Nephron (organoid): ENCODE measurements at regions not wholly inside any gene's neighbourhood (a gene's known extent, or its start where the extent isn't known, plus 50 kb on each side); places are given as distances from the start of the nearest gene placed in this dataset.

Experiments used
- H3K27ac Mint-ChIP-seq, 3 experiments: 2 replicates each; pipeline ENCODE4 v1.8.0; 2020; ENCODE audit warnings: mixed read lengths in 3 of 3, mild to moderate bottlenecking in 2 of 3, moderate library complexity in 1 of 3
- H3K27me3 Mint-ChIP-seq: 2 replicates; pipeline ENCODE4 v1.8.0; 2021; ENCODE audit warnings: low read depth, mild to moderate bottlenecking, moderate library complexity, mixed read lengths
- H3K36me3 Mint-ChIP-seq: 2 replicates; pipeline ENCODE4 v1.8.0; 2020; ENCODE audit warnings: low read depth, mixed read lengths
- H3K4me1 Mint-ChIP-seq: 2 replicates; pipeline ENCODE4 v1.8.0; 2020; ENCODE audit warnings: mixed read lengths
- H3K4me3 Mint-ChIP-seq, 3 experiments: 2 replicates each; pipeline ENCODE4 v1.8.0; 2020; ENCODE audit warnings: mild to moderate bottlenecking in 3 of 3, mixed read lengths in 3 of 3, moderate library complexity in 2 of 3
- H3K9me3 Mint-ChIP-seq: 2 replicates; pipeline ENCODE4 v1.8.0; 2020; ENCODE audit warnings: mixed read lengths
- TF ChIP-seq, protein P1 (sequence below), 3 experiments: fragments of 200-600 bp; sonication (generic); IDR thresholded peaks; one replicate each; pipeline ENCODE4 v1.5.0; 2021; ENCODE audit warnings: antibody characterized with exemption in 3 of 3; ENCODE audit not compliant: unreplicated experiment in 3 of 3

DNA sequence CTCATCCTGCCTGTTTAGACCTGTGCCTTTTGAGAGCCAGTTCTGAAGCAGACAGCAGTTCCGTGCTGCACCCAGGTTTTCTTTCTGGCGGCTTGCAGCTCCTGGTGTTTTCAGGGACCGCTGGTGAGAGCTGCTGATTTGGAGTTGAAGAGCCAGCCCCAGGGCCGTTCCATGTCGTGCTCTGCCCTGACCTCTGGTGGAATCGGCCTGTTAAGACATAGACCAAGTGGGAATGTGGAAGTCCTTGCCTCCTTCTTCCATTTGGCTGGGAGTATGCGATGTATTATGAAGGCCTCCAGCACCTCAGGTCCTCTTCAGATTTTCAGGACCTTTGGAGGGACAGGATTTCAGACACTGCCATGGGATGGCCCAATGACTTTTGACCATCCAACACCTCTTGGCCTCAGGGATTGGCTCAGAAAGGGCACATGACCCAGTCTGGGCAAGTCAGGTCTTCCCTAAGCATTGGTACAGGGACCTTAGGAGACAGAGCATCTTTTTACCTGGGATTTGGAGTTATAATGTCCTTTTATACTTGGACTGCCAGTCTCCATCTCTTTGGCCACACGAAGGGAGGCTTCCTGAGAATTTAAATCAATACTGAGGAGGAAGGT is 136.1 kb upstream of the CLINT1 start:
- H3K36me3 Mint-ChIP-seq = no peaks in the 10 kb centered on the region
- no peaks in the 10 kb centered on the region for H3K9me3 Mint-ChIP-seq
- no peaks in the 10 kb centered on the region for H3K4me1 Mint-ChIP-seq
- no peak overlapping the region for H3K27ac Mint-ChIP-seq
- TF ChIP-seq, protein P1, sequence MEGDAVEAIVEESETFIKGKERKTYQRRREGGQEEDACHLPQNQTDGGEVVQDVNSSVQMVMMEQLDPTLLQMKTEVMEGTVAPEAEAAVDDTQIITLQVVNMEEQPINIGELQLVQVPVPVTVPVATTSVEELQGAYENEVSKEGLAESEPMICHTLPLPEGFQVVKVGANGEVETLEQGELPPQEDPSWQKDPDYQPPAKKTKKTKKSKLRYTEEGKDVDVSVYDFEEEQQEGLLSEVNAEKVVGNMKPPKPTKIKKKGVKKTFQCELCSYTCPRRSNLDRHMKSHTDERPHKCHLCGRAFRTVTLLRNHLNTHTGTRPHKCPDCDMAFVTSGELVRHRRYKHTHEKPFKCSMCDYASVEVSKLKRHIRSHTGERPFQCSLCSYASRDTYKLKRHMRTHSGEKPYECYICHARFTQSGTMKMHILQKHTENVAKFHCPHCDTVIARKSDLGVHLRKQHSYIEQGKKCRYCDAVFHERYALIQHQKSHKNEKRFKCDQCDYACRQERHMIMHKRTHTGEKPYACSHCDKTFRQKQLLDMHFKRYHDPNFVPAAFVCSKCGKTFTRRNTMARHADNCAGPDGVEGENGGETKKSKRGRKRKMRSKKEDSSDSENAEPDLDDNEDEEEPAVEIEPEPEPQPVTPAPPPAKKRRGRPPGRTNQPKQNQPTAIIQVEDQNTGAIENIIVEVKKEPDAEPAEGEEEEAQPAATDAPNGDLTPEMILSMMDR (IDR thresholded peaks at IDR 0.05; ENCODE audit: unreplicated experiment in 3 of 3) = peak; percentile 65 to 70 (median 66)
- no peak overlapping the region for H3K4me3 Mint-ChIP-seq
- H3K27me3 Mint-ChIP-seq = peaks cover 5% of the 10 kb centered on the region

- no peak overlapping the region for H3K4me3 Mint-ChIP-seq
- H3K27ac Mint-ChIP-seq = no peak overlapping the region
- H3K27me3 Mint-ChIP-seq = peaks cover 5% of the 10 kb centered on the region
- no peaks in the 10 kb centered on the region for H3K4me1 Mint-ChIP-seq
- TF ChIP-seq, protein P1 (IDR thresholded peaks at IDR 0.05; ENCODE audit: unreplicated experiment in 3 of 3) = no peak
- H3K9me3 Mint-ChIP-seq = no peaks in the 10 kb centered on the region
- no peaks in the 10 kb centered on the region for H3K36me3 Mint-ChIP-seq
Measured at GRCh38 chr5:157993986-157994691, 135.2 kb upstream of the CLINT1 start.

DNA sequence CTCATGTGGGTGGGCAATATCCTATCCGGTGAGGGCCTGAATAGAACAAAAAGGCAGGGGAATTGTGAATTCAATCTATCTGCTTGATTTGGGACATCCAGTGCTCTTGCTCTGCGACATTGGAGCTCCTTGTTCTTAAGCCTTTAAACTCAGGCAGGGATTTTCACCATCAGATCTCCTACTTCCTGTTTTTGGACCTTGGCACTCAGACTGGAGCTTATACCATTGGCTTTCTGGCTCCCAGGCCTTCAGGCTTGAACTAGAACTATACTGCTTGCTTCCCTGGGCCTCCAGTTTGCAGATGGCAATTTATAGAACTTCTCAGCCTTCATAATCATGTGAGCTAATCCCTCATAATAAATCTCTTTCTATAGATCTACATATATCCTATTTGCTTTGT is 134.3 kb upstream of the CLINT1 start:
- Mint-ChIP-seq H3K27ac (peak overlapping the region in 1 of 3 experiments; percentile 54), H3K4me3 (no peak overlapping the region), H3K4me1 (no peaks in the 10 kb centered on the region), H3K9me3 (no peaks in the 10 kb centered on the region), H3K27me3 (peaks cover 5% of the 10 kb centered on the region), H3K36me3 (no peaks in the 10 kb centered on the region)
- TF ChIP-seq, protein P1 (IDR thresholded peaks at IDR 0.05; ENCODE audit: unreplicated experiment in 3 of 3) = no peak

DNA sequence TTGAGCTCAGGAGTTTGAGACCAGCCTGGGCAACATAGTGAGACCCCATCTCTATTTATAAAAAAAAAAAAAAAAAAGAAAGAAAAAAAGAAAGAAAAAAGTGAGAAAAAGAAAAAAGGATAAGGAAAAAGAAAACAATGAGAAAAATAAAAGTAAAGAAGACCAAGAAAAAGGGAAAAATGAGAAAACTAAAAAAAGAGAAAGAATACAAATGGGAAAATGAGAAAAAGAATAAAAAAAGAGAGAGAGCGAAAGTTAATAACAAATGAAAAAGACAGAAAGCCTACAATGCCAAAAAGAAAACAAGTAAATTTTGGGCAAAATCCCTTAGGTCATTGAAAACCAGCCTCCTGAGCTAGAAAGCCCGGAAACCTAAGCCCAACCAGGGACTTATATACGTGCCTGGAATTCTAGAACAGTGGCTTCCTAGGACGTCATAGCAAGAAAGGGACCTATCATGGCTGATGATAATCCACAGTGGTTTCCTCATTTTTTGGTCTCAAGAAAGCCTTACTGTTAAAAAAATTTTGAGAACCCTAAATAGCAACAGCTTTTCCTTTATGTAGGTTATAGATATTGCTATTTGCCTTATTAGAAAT is 131.7 kb upstream of the CLINT1 start:
- Mint-ChIP-seq H3K27me3 (peaks cover 12% of the 10 kb centered on the region), H3K4me1 (no peaks in the 10 kb centered on the region), H3K4me3 (no peak overlapping the region), H3K27ac (no peak overlapping the region), H3K36me3 (no peaks in the 10 kb centered on the region), H3K9me3 (no peaks in the 10 kb centered on the region)
- TF ChIP-seq, protein P1 (IDR thresholded peaks at IDR 0.05; ENCODE audit: unreplicated experiment in 3 of 3) = no peak

DNA sequence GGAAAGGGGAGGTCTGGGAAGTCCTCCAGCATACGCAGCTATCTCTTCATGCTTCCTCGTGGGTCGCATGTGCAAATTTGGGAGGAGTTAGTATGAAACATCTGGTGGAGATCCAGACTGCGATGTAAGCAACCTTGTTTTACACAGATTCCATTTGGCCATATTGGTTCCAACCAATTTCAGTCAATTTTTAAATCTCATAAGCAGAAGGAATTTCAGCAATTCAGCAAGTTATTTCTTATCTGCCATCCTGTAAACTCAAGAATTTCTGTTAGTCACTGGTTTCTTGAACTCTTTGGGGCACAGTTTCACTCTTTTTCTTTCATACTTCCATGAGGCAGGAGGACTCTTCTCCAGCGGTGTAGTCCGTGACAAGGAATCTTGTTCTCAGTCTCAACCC is 130.4 kb upstream of the CLINT1 start:
- no peaks in the 10 kb centered on the region for H3K36me3 Mint-ChIP-seq
- peaks cover under 1% of the 10 kb centered on the region for H3K4me1 Mint-ChIP-seq
- TF ChIP-seq, protein P1 (IDR thresholded peaks at IDR 0.05; ENCODE audit: unreplicated experiment in 3 of 3) = no peak
- no peak overlapping the region for H3K27ac Mint-ChIP-seq
- no peaks in the 10 kb centered on the region for H3K9me3 Mint-ChIP-seq
- H3K4me3 Mint-ChIP-seq = no peak overlapping the region
- peaks cover 7% of the 10 kb centered on the region for H3K27me3 Mint-ChIP-seq
